ENCODE measurements at regions not wholly inside any gene's neighbourhood (a gene's known extent, or its start where the extent isn't known, plus 50 kb on each side); places are given as distances from the start of the nearest gene placed in this dataset.

- Histone ChIP-seq H2AFZ (ENCODE audit: low read depth) (no peak overlapping the region), H3K27ac (no peak overlapping the region), H3K4me2 (no peak overlapping the region), H3K27me3 (ENCODE audit: insufficient read depth, low read depth) (no peaks in the 10 kb centered on the region), H3K36me3 (ENCODE audit: insufficient read depth) (no peaks in the 10 kb centered on the region), H3K4me1 (ENCODE audit: low read depth, poor library complexity, severe bottlenecking) (no peaks in the 10 kb centered on the region), H3K9ac (no peak overlapping the region), H3K4me3 (IDR thresholded peaks at IDR 0.05; ENCODE audit: insufficient read depth, low read depth, low read length) (no peak overlapping the region), H4K20me1 (ENCODE audit: insufficient read depth) (no peaks in the 10 kb centered on the region), H3K79me2 (ENCODE audit: insufficient read depth, low read depth) (no peaks in the 10 kb centered on the region)
- no peak for TF ChIP-seq CTCF (conservative IDR thresholded peaks at IDR 0.05; ENCODE audit: low read depth, low read length)
Observed at GRCh38 chr3:197447057-197447456, 108.7 kb downstream of the BDH1 start.

GRCh38 chr3:197446700-197447056 lies 109.1 kb downstream of the BDH1 start:
- H3K36me3 ChIP-seq (ENCODE audit: insufficient read depth) = no peaks in the 10 kb centered on the region
- H3K4me1 ChIP-seq (ENCODE audit: low read depth, poor library complexity, severe bottlenecking) = no peaks in the 10 kb centered on the region
- no peaks in the 10 kb centered on the region for H3K79me2 ChIP-seq (ENCODE audit: insufficient read depth, low read depth)
- H4K20me1 ChIP-seq (ENCODE audit: insufficient read depth) = no peaks in the 10 kb centered on the region
- no peak for TF ChIP-seq CTCF (conservative IDR thresholded peaks at IDR 0.05; ENCODE audit: low read depth, low read length)
- no peak overlapping the region for H3K9ac ChIP-seq
- no peak overlapping the region for H3K27ac ChIP-seq
- H3K4me2 ChIP-seq = no peak overlapping the region
- H2AFZ ChIP-seq (ENCODE audit: low read depth) = no peak overlapping the region
- no peaks in the 10 kb centered on the region for H3K27me3 ChIP-seq (ENCODE audit: insufficient read depth, low read depth)
- H3K4me3 ChIP-seq (IDR thresholded peaks at IDR 0.05; ENCODE audit: insufficient read depth, low read depth, low read length) = no peak overlapping the region

- H3K27ac ChIP-seq = no peak overlapping the region
- no peaks in the 10 kb centered on the region for H3K27me3 ChIP-seq (ENCODE audit: insufficient read depth, low read depth)
- no peak for TF ChIP-seq CTCF (conservative IDR thresholded peaks at IDR 0.05; ENCODE audit: low read depth, low read length)
- H3K4me1 ChIP-seq (ENCODE audit: low read depth, poor library complexity, severe bottlenecking) = no peaks in the 10 kb centered on the region
- H3K4me2 ChIP-seq = no peak overlapping the region
- no peaks in the 10 kb centered on the region for H3K79me2 ChIP-seq (ENCODE audit: insufficient read depth, low read depth)
- no peaks in the 10 kb centered on the region for H3K36me3 ChIP-seq (ENCODE audit: insufficient read depth)
- no peaks in the 10 kb centered on the region for H4K20me1 ChIP-seq (ENCODE audit: insufficient read depth)
- no peak overlapping the region for H2AFZ ChIP-seq (ENCODE audit: low read depth)
- no peak overlapping the region for H3K4me3 ChIP-seq (IDR thresholded peaks at IDR 0.05; ENCODE audit: insufficient read depth, low read depth, low read length)
- no peak overlapping the region for H3K9ac ChIP-seq
Observed at GRCh38 chr3:197445896-197446699, 109.7 kb downstream of the BDH1 start.

GRCh38 chr3:197444793-197445379 lies 110.9 kb downstream of the BDH1 start:
- H3K27ac ChIP-seq = no peak overlapping the region
- no peak overlapping the region for H3K4me2 ChIP-seq

More at GRCh38 chr3:197444793-197445379, 110.9 kb downstream of the BDH1 start:
- H3K36me3 ChIP-seq (ENCODE audit: insufficient read depth) = no peaks in the 10 kb centered on the region
- H3K9ac ChIP-seq = no peak overlapping the region
- no peaks in the 10 kb centered on the region for H3K4me1 ChIP-seq (ENCODE audit: low read depth, poor library complexity, severe bottlenecking)
- no peak overlapping the region for H3K4me3 ChIP-seq (IDR thresholded peaks at IDR 0.05; ENCODE audit: insufficient read depth, low read depth, low read length)
- H3K27me3 ChIP-seq (ENCODE audit: insufficient read depth, low read depth) = no peaks in the 10 kb centered on the region
- no peaks in the 10 kb centered on the region for H4K20me1 ChIP-seq (ENCODE audit: insufficient read depth)
- H2AFZ ChIP-seq (ENCODE audit: low read depth) = no peak overlapping the region
- no peak for TF ChIP-seq CTCF (conservative IDR thresholded peaks at IDR 0.05; ENCODE audit: low read depth, low read length)
- no peaks in the 10 kb centered on the region for H3K79me2 ChIP-seq (ENCODE audit: insufficient read depth, low read depth)

All from KMS-11 (cell line).